ENCODE measurements at regions not wholly inside any gene's neighbourhood (a gene's known extent, or its start where the extent isn't known, plus 50 kb on each side); places are given as distances from the start of the nearest gene placed in this dataset.
"Not testable (repeated sequence)": the region's sequence is repeated elsewhere in the genome, so short reads cannot be mapped to it uniquely, and the experiment has no call there.

- H3K4me3 ChIP-seq (ENCODE audit: control insufficient read depth in 1 of 2, extremely low read depth in 1 of 2, low read length in 1 of 2); H3K4me1 Mint-ChIP-seq; ATAC-seq (replicated peaks in 1 of 4); POLR2A ChIA-PET; CTCF ChIA-PET; H3K27ac ChIP-seq (ENCODE audit: low read length); H3K9me3 ChIP-seq; H3K9me3 Mint-ChIP-seq; DNase-seq; H3K36me3 ChIP-seq (ENCODE audit: control insufficient read depth in 2 of 2, extremely low read depth in 1 of 2, insufficient read depth in 1 of 2, low read length in 1 of 2); H3K27me3 Mint-ChIP-seq; H3K27ac Mint-ChIP-seq; H3K27me3 ChIP-seq (replicated peaks in 1 of 2; ENCODE audit: control insufficient read depth in 2 of 2, extremely low read depth in 1 of 2, insufficient read depth in 2 of 2, low read length in 1 of 2); H3K4me1 ChIP-seq (ENCODE audit: control insufficient read depth in 1 of 2, extremely low read depth in 1 of 2, insufficient read depth in 2 of 2, low read length in 2 of 2); H3K4me3 Mint-ChIP-seq: not testable (repeated sequence)
- peaks cover 47% of the 10 kb centered on the region for H3K36me3 Mint-ChIP-seq
- WGBS (ENCODE audit: insufficient coverage) = no CpG with 5 or more reads among the region's 1 CpG
These were observed 72.8 kb upstream of the WARS2 start for GRCh38 chr1:119213213-119213612.

GRCh38 chr1:119214961-119215360 lies 74.5 kb upstream of the WARS2 start:
- DNase-seq; H3K27ac Mint-ChIP-seq; H3K27ac ChIP-seq (ENCODE audit: low read length); H3K4me3 Mint-ChIP-seq; ATAC-seq (replicated peaks in 1 of 4); H3K27me3 ChIP-seq (replicated peaks in 1 of 2; ENCODE audit: control insufficient read depth in 2 of 2, extremely low read depth in 1 of 2, insufficient read depth in 2 of 2, low read length in 1 of 2); H3K4me1 ChIP-seq (ENCODE audit: control insufficient read depth in 1 of 2, extremely low read depth in 1 of 2, insufficient read depth in 2 of 2, low read length in 2 of 2); H3K9me3 ChIP-seq; POLR2A ChIA-PET; H3K27me3 Mint-ChIP-seq; H3K4me3 ChIP-seq (ENCODE audit: control insufficient read depth in 1 of 2, extremely low read depth in 1 of 2, low read length in 1 of 2); H3K9me3 Mint-ChIP-seq; H3K36me3 ChIP-seq (ENCODE audit: control insufficient read depth in 2 of 2, extremely low read depth in 1 of 2, insufficient read depth in 1 of 2, low read length in 1 of 2); H3K4me1 Mint-ChIP-seq: not testable (repeated sequence)
- peaks cover 47% of the 10 kb centered on the region for H3K36me3 Mint-ChIP-seq
- 88% methylated on average over 5 of the region's 6 CpGs for WGBS (ENCODE audit: insufficient coverage)
- CTCF ChIA-PET = interaction anchor here in 1 of 2 donors (0.6 kb wide), 1 partner anchor 80 kb away, joined by 3 read pairs; no protein-coding TSS in a partner anchor

GRCh38 chr1:119217309-119217828 lies 76.9 kb upstream of the WARS2 start:
- Mint-ChIP-seq H3K4me3 (no peak overlapping the region), H3K4me1 (no peaks in the 10 kb centered on the region)
- DNase-seq = no peak

GRCh38 chr1:119219711-119220110 lies 79.3 kb upstream of the WARS2 start:
- no peaks in the 10 kb centered on the region for H3K27me3 ChIP-seq (replicated peaks in 1 of 2; ENCODE audit: control insufficient read depth in 2 of 2, extremely low read depth in 1 of 2, insufficient read depth in 2 of 2, low read length in 1 of 2)
- peaks cover 40% of the 10 kb centered on the region for H3K36me3 Mint-ChIP-seq
- WGBS (ENCODE audit: insufficient coverage) = 80% methylated on average over 2 of the region's 4 CpGs

More at GRCh38 chr1:119217309-119217828, 76.9 kb upstream of the WARS2 start:
- no peak overlapping the region for H3K27ac ChIP-seq (ENCODE audit: low read length)
- no peaks in the 10 kb centered on the region for H3K36me3 ChIP-seq (ENCODE audit: control insufficient read depth in 2 of 2, extremely low read depth in 1 of 2, insufficient read depth in 1 of 2, low read length in 1 of 2)
- H3K36me3 Mint-ChIP-seq = peaks cover 42% of the 10 kb centered on the region
- H3K9me3 ChIP-seq = no peaks in the 10 kb centered on the region
- ATAC-seq (replicated peaks in 1 of 4) = no peak
- CTCF ChIA-PET = no interaction called here
- no peaks in the 10 kb centered on the region for H3K27me3 Mint-ChIP-seq
- H3K4me1 ChIP-seq (ENCODE audit: control insufficient read depth in 1 of 2, extremely low read depth in 1 of 2, insufficient read depth in 2 of 2, low read length in 2 of 2) = no peaks in the 10 kb centered on the region
- peaks cover 0 to 2% (median 0%) of the 10 kb centered on the region in 3 donors for H3K9me3 Mint-ChIP-seq
- H3K4me3 ChIP-seq (ENCODE audit: control insufficient read depth in 1 of 2, extremely low read depth in 1 of 2, low read length in 1 of 2) = no peak overlapping the region
- POLR2A ChIA-PET = no interaction called here
- no peak overlapping the region for H3K27ac Mint-ChIP-seq
- no peaks in the 10 kb centered on the region for H3K27me3 ChIP-seq (replicated peaks in 1 of 2; ENCODE audit: control insufficient read depth in 2 of 2, extremely low read depth in 1 of 2, insufficient read depth in 2 of 2, low read length in 1 of 2)

GRCh38 chr1:119220991-119221390 lies 80.5 kb upstream of the WARS2 start:
- ATAC-seq (replicated peaks in 1 of 4) = no peak
- H3K4me1 Mint-ChIP-seq = no peaks in the 10 kb centered on the region
- no peaks in the 10 kb centered on the region for H3K27me3 Mint-ChIP-seq
- Histone ChIP-seq H3K4me3 (ENCODE audit: control insufficient read depth in 1 of 2, extremely low read depth in 1 of 2, low read length in 1 of 2) (no peak overlapping the region), H3K9me3 (no peaks in the 10 kb centered on the region), H3K4me1 (ENCODE audit: control insufficient read depth in 1 of 2, extremely low read depth in 1 of 2, insufficient read depth in 2 of 2, low read length in 2 of 2) (no peaks in the 10 kb centered on the region), H3K36me3 (ENCODE audit: control insufficient read depth in 2 of 2, extremely low read depth in 1 of 2, insufficient read depth in 1 of 2, low read length in 1 of 2) (no peaks in the 10 kb centered on the region), H3K27me3 (replicated peaks in 1 of 2; ENCODE audit: control insufficient read depth in 2 of 2, extremely low read depth in 1 of 2, insufficient read depth in 2 of 2, low read length in 1 of 2) (no peaks in the 10 kb centered on the region), H3K27ac (ENCODE audit: low read length) (no peak overlapping the region)
- POLR2A ChIA-PET = no interaction called here
- CTCF ChIA-PET = no interaction called here
- DNase-seq = no peak
- no peak overlapping the region for H3K4me3 Mint-ChIP-seq
- peaks cover 40% of the 10 kb centered on the region for H3K36me3 Mint-ChIP-seq
- H3K27ac Mint-ChIP-seq = no peak overlapping the region
- H3K9me3 Mint-ChIP-seq = no peaks in the 10 kb centered on the region

More at GRCh38 chr1:119219711-119220110, 79.3 kb upstream of the WARS2 start:
- ChIA-PET POLR2A (no interaction called here), CTCF (no interaction called here)
- Mint-ChIP-seq H3K27ac (no peak overlapping the region), H3K27me3 (no peaks in the 10 kb centered on the region), H3K4me3 (no peak overlapping the region), H3K4me1 (no peaks in the 10 kb centered on the region), H3K9me3 (no peaks in the 10 kb centered on the region)
- Histone ChIP-seq H3K4me3 (ENCODE audit: control insufficient read depth in 1 of 2, extremely low read depth in 1 of 2, low read length in 1 of 2) (no peak overlapping the region), H3K27ac (ENCODE audit: low read length) (no peak overlapping the region), H3K4me1 (ENCODE audit: control insufficient read depth in 1 of 2, extremely low read depth in 1 of 2, insufficient read depth in 2 of 2, low read length in 2 of 2) (no peaks in the 10 kb centered on the region), H3K36me3 (ENCODE audit: control insufficient read depth in 2 of 2, extremely low read depth in 1 of 2, insufficient read depth in 1 of 2, low read length in 1 of 2) (no peaks in the 10 kb centered on the region), H3K9me3 (no peaks in the 10 kb centered on the region)
- ATAC-seq (replicated peaks in 1 of 4) (no peak), DNase-seq (no peak)

GRCh38 chr1:119222271-119222670 lies 81.8 kb upstream of the WARS2 start:
- ChIA-PET POLR2A (no interaction called here), CTCF (no interaction called here)
- no peak overlapping the region for H3K4me3 Mint-ChIP-seq
- H3K27ac Mint-ChIP-seq = no peak overlapping the region
- Histone ChIP-seq H3K27ac (ENCODE audit: low read length) (no peak overlapping the region), H3K9me3 (no peaks in the 10 kb centered on the region), H3K4me3 (ENCODE audit: control insufficient read depth in 1 of 2, extremely low read depth in 1 of 2, low read length in 1 of 2) (no peak overlapping the region), H3K27me3 (replicated peaks in 1 of 2; ENCODE audit: control insufficient read depth in 2 of 2, extremely low read depth in 1 of 2, insufficient read depth in 2 of 2, low read length in 1 of 2) (no peaks in the 10 kb centered on the region), H3K36me3 (ENCODE audit: control insufficient read depth in 2 of 2, extremely low read depth in 1 of 2, insufficient read depth in 1 of 2, low read length in 1 of 2) (no peaks in the 10 kb centered on the region), H3K4me1 (ENCODE audit: control insufficient read depth in 1 of 2, extremely low read depth in 1 of 2, insufficient read depth in 2 of 2, low read length in 2 of 2) (no peaks in the 10 kb centered on the region)
- no peak for ATAC-seq (replicated peaks in 1 of 4)
- 100% methylated on average over 2 of the region's 5 CpGs for WGBS (ENCODE audit: insufficient coverage)
- no peak for DNase-seq
- no peaks in the 10 kb centered on the region for H3K4me1 Mint-ChIP-seq
- peaks cover 36% of the 10 kb centered on the region for H3K36me3 Mint-ChIP-seq
- H3K27me3 Mint-ChIP-seq = no peaks in the 10 kb centered on the region
- H3K9me3 Mint-ChIP-seq = no peaks in the 10 kb centered on the region

GRCh38 chr1:119225265-119225664 lies 84.8 kb upstream of the WARS2 start:
- Mint-ChIP-seq H3K36me3 (peaks cover 18% of the 10 kb centered on the region), H3K27ac (no peak overlapping the region), H3K9me3 (no peaks in the 10 kb centered on the region), H3K4me1 (no peaks in the 10 kb centered on the region), H3K27me3 (no peaks in the 10 kb centered on the region), H3K4me3 (no peak overlapping the region)
- ATAC-seq (replicated peaks in 1 of 4) (no peak), DNase-seq (no peak)
- H3K36me3 ChIP-seq (ENCODE audit: control insufficient read depth in 2 of 2, extremely low read depth in 1 of 2, insufficient read depth in 1 of 2, low read length in 1 of 2) = no peaks in the 10 kb centered on the region
- H3K9me3 ChIP-seq = no peaks in the 10 kb centered on the region
- H3K4me3 ChIP-seq (ENCODE audit: control insufficient read depth in 1 of 2, extremely low read depth in 1 of 2, low read length in 1 of 2) = no peak overlapping the region
- ChIA-PET POLR2A (interaction anchor here in 1 of 2 donors (0.5 kb wide), 1 partner anchor 9 kb away, joined by 3 read pairs; no protein-coding TSS in a partner anchor), CTCF (no interaction called here)
- no peak overlapping the region for H3K27ac ChIP-seq (ENCODE audit: low read length)
- H3K27me3 ChIP-seq (replicated peaks in 1 of 2; ENCODE audit: control insufficient read depth in 2 of 2, extremely low read depth in 1 of 2, insufficient read depth in 2 of 2, low read length in 1 of 2) = no peaks in the 10 kb centered on the region
- H3K4me1 ChIP-seq (ENCODE audit: control insufficient read depth in 1 of 2, extremely low read depth in 1 of 2, insufficient read depth in 2 of 2, low read length in 2 of 2) = no peaks in the 10 kb centered on the region

All from T-cell (primary cell).